ENCODE measurements at regions not wholly inside any gene's neighbourhood (a gene's known extent, or its start where the extent isn't known, plus 50 kb on each side); places are given as distances from the start of the nearest gene placed in this dataset.

GRCh38 chr14:76941946-76942805 lies 86.3 kb downstream of the IRF2BPL start:
- TF ChIP-seq CTCF (IDR thresholded peaks at IDR 0.05) = no peak
- TF ChIP-seq POLR2A (IDR thresholded peaks at IDR 0.05) = no peak

Measured in right lobe of liver (tissue), 4 donors.